ENCODE measurements at regions not wholly inside any gene's neighbourhood (a gene's known extent, or its start where the extent isn't known, plus 50 kb on each side); places are given as distances from the start of the nearest gene placed in this dataset.

- Mint-ChIP-seq H3K4me3 (no peak overlapping the region), H3K4me1 (peaks cover 6% of the 10 kb centered on the region), H3K36me3 (ENCODE audit: low read depth) (no peaks in the 10 kb centered on the region), H3K27ac (ENCODE audit: unreplicated experiment) (no peak overlapping the region), H3K9me3 (no peaks in the 10 kb centered on the region), H3K27me3 (ENCODE audit: low read depth) (no peaks in the 10 kb centered on the region)
- no peak for DNase-seq (ENCODE audit: low read depth, low spot score)
- no peak for TF ChIP-seq CTCF (conservative IDR thresholded peaks at IDR 0.05)
These were observed 286.3 kb downstream of the ANKRD50 start for GRCh38 chr4:124426279-124426678.

GRCh38 chr4:124427095-124427767 lies 285.3 kb downstream of the ANKRD50 start:
- H3K27me3 Mint-ChIP-seq (ENCODE audit: low read depth) = no peaks in the 10 kb centered on the region
- no peak for TF ChIP-seq CTCF (conservative IDR thresholded peaks at IDR 0.05)
- H3K27ac Mint-ChIP-seq (ENCODE audit: unreplicated experiment) = no peak overlapping the region

GRCh38 chr4:124428648-124429047 lies 283.9 kb downstream of the ANKRD50 start:
- Mint-ChIP-seq H3K27me3 (ENCODE audit: low read depth) (no peaks in the 10 kb centered on the region), H3K9me3 (no peaks in the 10 kb centered on the region), H3K27ac (ENCODE audit: unreplicated experiment) (no peak overlapping the region), H3K4me1 (peaks cover 6% of the 10 kb centered on the region), H3K36me3 (ENCODE audit: low read depth) (no peaks in the 10 kb centered on the region), H3K4me3 (no peak overlapping the region)
- no peak for TF ChIP-seq CTCF (conservative IDR thresholded peaks at IDR 0.05)
- no peak for DNase-seq (ENCODE audit: low read depth, low spot score)

More at GRCh38 chr4:124427095-124427767, 285.3 kb downstream of the ANKRD50 start:
- H3K9me3 Mint-ChIP-seq = no peaks in the 10 kb centered on the region
- H3K4me3 Mint-ChIP-seq = no peak overlapping the region
- H3K36me3 Mint-ChIP-seq (ENCODE audit: low read depth) = no peaks in the 10 kb centered on the region
- peaks cover 6% of the 10 kb centered on the region for H3K4me1 Mint-ChIP-seq
- DNase-seq (ENCODE audit: low read depth, low spot score) = no peak

- TF ChIP-seq CTCF (conservative IDR thresholded peaks at IDR 0.05) = no peak
- Mint-ChIP-seq H3K9me3 (no peaks in the 10 kb centered on the region), H3K27ac (ENCODE audit: unreplicated experiment) (peak overlapping the region; percentile 31), H3K4me1 (peaks cover 6% of the 10 kb centered on the region), H3K36me3 (ENCODE audit: low read depth) (no peaks in the 10 kb centered on the region), H3K27me3 (ENCODE audit: low read depth) (no peaks in the 10 kb centered on the region), H3K4me3 (no peak overlapping the region)
- DNase-seq (ENCODE audit: low read depth, low spot score) = no peak
These were observed 282.7 kb downstream of the ANKRD50 start for GRCh38 chr4:124429746-124430250.

GRCh38 chr4:124431653-124432192 lies 280.8 kb downstream of the ANKRD50 start:
- Mint-ChIP-seq H3K27me3 (ENCODE audit: low read depth) (no peaks in the 10 kb centered on the region), H3K27ac (ENCODE audit: unreplicated experiment) (no peak overlapping the region), H3K4me3 (no peak overlapping the region), H3K36me3 (ENCODE audit: low read depth) (no peaks in the 10 kb centered on the region), H3K9me3 (no peaks in the 10 kb centered on the region), H3K4me1 (peaks cover 6% of the 10 kb centered on the region)
- TF ChIP-seq CTCF (conservative IDR thresholded peaks at IDR 0.05) = no peak
- DNase-seq (ENCODE audit: low read depth, low spot score) = no peak
